ENCODE measurements at regions not wholly inside any gene's neighbourhood (a gene's known extent, or its start where the extent isn't known, plus 50 kb on each side); places are given as distances from the start of the nearest gene placed in this dataset.

GRCh38 chr10:117480097-117480496 lies 62.4 kb upstream of the EMX2 start:
- Histone ChIP-seq H3K9me3 (ENCODE audit: low read length) (no peaks in the 10 kb centered on the region), H3K4me1 (ENCODE audit: insufficient read depth, low read length) (peaks cover 9% of the 10 kb centered on the region; the same call in 1 of the 2 replicates), H3K27me3 (ENCODE audit: control insufficient read depth in 1 of 2, insufficient read depth in 2 of 2, low read length in 2 of 2) (peaks cover 0 to 2% of the 10 kb centered on the region in 2 experiments; a peak in 2 of 5 replicates), H3K4me2 (ENCODE audit: low read depth, low read length) (no peak overlapping the region), H4K20me1 (ENCODE audit: insufficient read depth, low read length) (no peaks in the 10 kb centered on the region), H3K4me3 (replicated peaks in 1 of 3; ENCODE audit: insufficient read depth in 1 of 3, low read depth in 2 of 3, low read length in 3 of 3) (no peak overlapping the region), H3K79me2 (ENCODE audit: insufficient read depth, low read length) (no peaks in the 10 kb centered on the region), H3K36me3 (replicated peaks in 1 of 2; ENCODE audit: control insufficient read depth in 1 of 2, insufficient read depth in 2 of 2, low read length in 2 of 2) (no peaks in the 10 kb centered on the region), H3K9ac (ENCODE audit: insufficient read depth, low read depth, low read length) (no peak overlapping the region), H2AFZ (ENCODE audit: low read length) (no peak overlapping the region), H3K27ac (ENCODE audit: extremely low read length, insufficient read depth, low read length) (no peak overlapping the region)
- ATAC-seq = no peak
- CTCF ChIA-PET (ENCODE audit: low intra/inter-chr PET ratio, low total read pairs) = no interaction called here
- no TSS peak for BruUV-seq (replicated peaks)
- no peak for DNase-seq (ENCODE audit: low spot score)
- in situ Hi-C loops (cut with HindIII; ENCODE audit: extremely low pct_ligation_motif_present, low pct_unique_long_range_greater_than_20kb) = loop anchor here (25.0 kb wide), 1 partner anchor 957 kb away; no protein-coding TSS in a partner anchor
- POLR2A ChIA-PET = no interaction called here
- FAIRE-seq = no peak
- intact Hi-C loops (cut with micrococcal nuclease; ENCODE audit: unreplicated experiment) = no loop called here
- WGBS (ENCODE audit: low lambda C conversion rate) = no CpG with 5 or more reads among the region's 1 CpG
- no peak for TF ChIP-seq ZNF605 (CRISPR knock-in tag; IDR thresholded peaks at IDR 0.05)
- TF ChIP-seq TCF7 (IDR thresholded peaks at IDR 0.05; ENCODE audit: low read depth) = no peak
- TF ChIP-seq MED13 (CRISPR knock-in tag; IDR thresholded peaks at IDR 0.05) = no peak
- TF ChIP-seq BCLAF1 (IDR thresholded peaks at IDR 0.05) = no peak
- TF ChIP-seq NR2F1 (CRISPR knock-in tag; IDR thresholded peaks at IDR 0.05) = no peak
- no peak for TF ChIP-seq FOXP4 (CRISPR knock-in tag; IDR thresholded peaks at IDR 0.05)
- TF ChIP-seq ZNF20 (CRISPR knock-in tag; IDR thresholded peaks at IDR 0.05) = no peak
- no peak for TF ChIP-seq TERF1 (CRISPR knock-in tag; IDR thresholded peaks at IDR 0.05)
- TF ChIP-seq PPARG (CRISPR knock-in tag; conservative IDR thresholded peaks at IDR 0.05) = no peak
- no peak for TF ChIP-seq ZNF879 (CRISPR knock-in tag; IDR thresholded peaks at IDR 0.05)
- TF ChIP-seq RFX5 (IDR thresholded peaks at IDR 0.05; ENCODE audit: low read depth, low read length) = no peak
- TF ChIP-seq DZIP1 (CRISPR knock-in tag; IDR thresholded peaks at IDR 0.05) = no peak
- TF ChIP-seq SPEN (CRISPR knock-in tag; IDR thresholded peaks at IDR 0.05; ENCODE audit: low read depth) = no peak

Data from HepG2 (cell line).